Head of caudate nucleus (tissue), 42 donors: ENCODE measurements at regions not wholly inside any gene's neighbourhood (a gene's known extent, or its start where the extent isn't known, plus 50 kb on each side); places are given as distances from the start of the nearest gene placed in this dataset.

ENCODE experiments used
- DNase-seq, 42 donors: peaks; one replicate each; pipeline versions ENCODE4 v3.0.0 to v3.0.0-alpha.2; 2020 to 2021; ENCODE audit warnings: mixed read lengths in 7 of 42
- intact Hi-C: fragments of 100-400 bp; cut with DNase I; formaldehyde crosslinking; loops from one replicate; pipeline ENCODE4 v1.15.0; 2022

- DNase-seq, result no peak
- intact Hi-C loops, result loop anchor here (5.0 kb wide), 1 partner anchor 211 kb away; no protein-coding TSS in a partner anchor
These were observed 56.6 kb upstream of the BEX4 start for GRCh38 chrX:103158317-103158621.

GRCh38 chrX:103157496-103158316 lies 57.2 kb upstream of the BEX4 start:
- peak in 27 of 42 donors; percentile 5 to 84 (median 43) for DNase-seq
- intact Hi-C loops, result loop anchor here (5.0 kb wide), 1 partner anchor 210 kb away; no protein-coding TSS in a partner anchor

GRCh38 chrX:103155201-103155600 lies 59.7 kb upstream of the BEX4 start:
- intact Hi-C loops, result loop anchor here (5.0 kb wide), 1 partner anchor 208 kb away; no protein-coding TSS in a partner anchor
- no peak for DNase-seq

DNA sequence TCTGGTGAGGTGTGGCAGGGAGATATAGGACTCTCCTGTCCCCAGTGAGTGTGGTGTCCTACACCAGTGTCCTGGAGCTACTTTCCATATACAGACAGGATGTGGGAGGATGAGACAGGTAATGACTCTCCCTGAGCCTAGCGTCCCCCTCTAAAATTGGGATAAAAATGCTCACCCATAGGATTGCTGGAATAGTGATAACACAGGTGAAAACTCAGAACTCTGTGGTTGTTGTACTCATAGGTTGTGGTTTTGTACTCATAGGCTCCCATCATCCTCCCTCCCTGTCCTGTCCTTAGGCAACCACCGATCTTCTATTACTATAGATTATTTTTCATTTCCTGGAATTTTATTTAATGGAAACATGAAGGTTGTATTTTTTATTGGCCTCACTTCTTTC lies 60.7 kb upstream of the NXF3 start:
- intact Hi-C loops, result no loop called here
- no peak for DNase-seq

DNA sequence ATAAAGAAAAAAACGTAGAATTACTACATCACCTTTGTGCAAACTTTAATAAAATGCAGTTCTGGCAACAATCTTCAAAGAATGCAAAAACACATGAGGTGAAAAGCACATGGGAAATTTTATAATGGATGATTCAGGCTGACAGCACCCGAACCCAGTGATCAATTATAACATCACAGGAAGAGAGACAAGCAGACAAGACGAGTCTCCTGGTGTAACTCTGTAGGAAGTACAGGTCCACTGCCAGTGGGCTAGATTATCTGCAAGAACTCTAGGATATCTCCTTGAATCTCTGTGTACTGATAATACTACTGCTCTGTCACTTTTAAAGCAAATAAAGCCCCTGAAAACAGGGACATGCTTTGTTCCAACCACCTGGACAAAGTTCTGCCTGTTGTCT lies 58.9 kb upstream of the NXF3 start:
- DNase-seq, result no peak
- intact Hi-C loops, result no loop called here

DNA sequence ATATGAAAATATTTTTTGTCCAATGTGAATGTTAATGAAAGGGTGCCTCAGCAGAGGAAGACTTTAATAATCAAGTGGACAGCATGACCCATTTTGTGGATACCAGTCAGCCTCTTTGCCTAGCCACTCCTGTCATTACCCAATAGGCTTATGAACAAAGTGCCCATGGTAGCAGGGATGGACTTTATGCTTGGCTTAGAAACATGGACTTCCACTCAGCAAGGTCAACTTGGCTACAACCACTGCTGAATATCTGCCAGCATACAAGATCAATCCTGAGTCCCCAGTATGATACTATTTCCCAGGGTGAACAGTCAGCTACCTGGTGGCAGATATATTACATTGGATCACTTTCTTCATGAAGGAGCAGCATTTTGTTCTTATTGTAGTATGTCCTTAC lies 56.7 kb upstream of the NXF3 start:
- no peak for DNase-seq
- intact Hi-C loops, result no loop called here

- peak in 1 of 42 donors; percentile 36 for DNase-seq
- intact Hi-C loops, result no loop called here
These were observed 55.1 kb upstream of the NXF3 start for GRCh38 chrX:103148075-103148474.
